Endothelial cell of umbilical vein (primary cell): ENCODE measurements at regions not wholly inside any gene's neighbourhood (a gene's known extent, or its start where the extent isn't known, plus 50 kb on each side); places are given as distances from the start of the nearest gene placed in this dataset.
"Not testable (repeated sequence)": the region's sequence is repeated elsewhere in the genome, so short reads cannot be mapped to it uniquely, and the experiment has no call there.

Experiments used
- EZH2 ChIP-seq: IDR thresholded peaks from 2 replicates; pipeline ENCODE4 v1.6.1; 2012; ENCODE audit warnings: borderline replicate concordance, low read depth, mild to moderate bottlenecking, moderate library complexity, low read length, inconsistent platforms; ENCODE audit not compliant: severe bottlenecking
- FOS ChIP-seq: IDR thresholded peaks from 2 replicates; pipeline ENCODE4 v1.6.1; 2011; ENCODE audit warnings: mild to moderate bottlenecking, low read length, moderate library complexity, borderline replicate concordance; ENCODE audit not compliant: insufficient read depth
- GATA2 ChIP-seq: IDR thresholded peaks from 2 replicates; pipeline ENCODE4 v1.7.0; 2011; ENCODE audit warnings: low read depth, mild to moderate bottlenecking, moderate library complexity, mixed read lengths, low read length; ENCODE audit not compliant: insufficient read length, insufficient read depth
- JUN ChIP-seq: IDR thresholded peaks from 2 replicates; pipeline ENCODE4 v1.6.1; 2011; ENCODE audit warnings: borderline replicate concordance, low read depth; ENCODE audit not compliant: insufficient read length, insufficient read depth
- MYC ChIP-seq: IDR thresholded peaks from one replicate; pipeline ENCODE4 v1.6.1; 2011; ENCODE audit warnings: mild to moderate bottlenecking, low read depth, low read length
- POLR2A ChIP-seq: IDR thresholded peaks from 2 replicates; pipeline ENCODE4 v1.6.1; 2012; ENCODE audit warnings: low read depth, mild to moderate bottlenecking, control low read depth, low read length
- POLR2AphosphoS5 ChIP-seq: IDR thresholded peaks from 2 replicates; pipeline ENCODE4 v1.6.1; 2012; ENCODE audit warnings: low read depth, mild to moderate bottlenecking, control low read depth, low read length, moderate library complexity; ENCODE audit not compliant: insufficient read depth
- TF ChIP-seq, protein P1 (sequence below), 2 donors: IDR thresholded peaks; 1 replicate in 1 of 2; 2 replicates in 1 of 2; pipeline ENCODE4 v1.5.1; 2011; ENCODE audit warnings: low read length in 2 of 2, mild to moderate bottlenecking in 2 of 2, moderate library complexity in 2 of 2, control low read depth in 1 of 2, inconsistent platforms in 1 of 2, low read depth in 1 of 2; ENCODE audit not compliant: insufficient read depth in 1 of 2; ENCODE audit errors: extremely low read depth in 1 of 2
- TF ChIP-seq, protein P2 (sequence below): IDR thresholded peaks from 2 replicates; pipeline ENCODE4 v1.6.1; 2011; ENCODE audit not compliant: insufficient read depth, insufficient read length

DNA sequence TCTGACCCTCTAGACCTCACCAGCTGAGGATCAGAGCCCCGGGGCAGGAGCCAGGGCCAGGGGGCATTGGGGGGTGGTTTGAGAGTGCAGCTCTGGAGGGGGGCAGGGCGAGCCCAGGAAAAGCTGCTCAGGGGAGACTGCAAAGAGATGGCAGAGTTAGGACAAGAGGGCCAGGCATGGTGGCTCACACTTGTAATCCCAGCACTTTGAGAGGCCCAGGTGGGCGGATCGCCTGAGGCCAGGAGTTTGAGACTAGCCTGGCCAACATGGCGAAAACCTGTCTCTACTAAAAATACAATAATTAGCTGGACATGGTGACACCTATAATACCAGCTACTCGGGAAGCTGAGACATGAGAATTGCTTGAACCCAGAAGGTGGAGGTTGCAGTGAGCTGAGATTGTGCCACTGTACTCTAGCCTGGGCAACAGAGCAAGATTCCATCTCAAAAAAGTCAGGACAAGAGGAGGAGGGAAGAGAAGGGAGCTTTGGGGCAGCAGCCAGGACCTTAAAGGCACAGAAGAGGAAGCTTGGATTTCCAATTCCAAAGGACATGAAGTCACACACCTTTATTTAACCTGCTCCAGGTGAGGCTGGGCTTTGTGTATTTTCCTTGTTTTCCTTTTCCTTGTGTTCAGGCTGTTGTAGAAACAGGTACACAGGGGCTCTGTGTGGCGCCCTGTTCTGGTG lies 180.5 kb upstream of the OSBPL11 start:
- TF ChIP-seq JUN, EZH2, POLR2A, POLR2AphosphoS5, FOS, GATA2, MYC: not testable (repeated sequence)
- TF ChIP-seq, protein P1, sequence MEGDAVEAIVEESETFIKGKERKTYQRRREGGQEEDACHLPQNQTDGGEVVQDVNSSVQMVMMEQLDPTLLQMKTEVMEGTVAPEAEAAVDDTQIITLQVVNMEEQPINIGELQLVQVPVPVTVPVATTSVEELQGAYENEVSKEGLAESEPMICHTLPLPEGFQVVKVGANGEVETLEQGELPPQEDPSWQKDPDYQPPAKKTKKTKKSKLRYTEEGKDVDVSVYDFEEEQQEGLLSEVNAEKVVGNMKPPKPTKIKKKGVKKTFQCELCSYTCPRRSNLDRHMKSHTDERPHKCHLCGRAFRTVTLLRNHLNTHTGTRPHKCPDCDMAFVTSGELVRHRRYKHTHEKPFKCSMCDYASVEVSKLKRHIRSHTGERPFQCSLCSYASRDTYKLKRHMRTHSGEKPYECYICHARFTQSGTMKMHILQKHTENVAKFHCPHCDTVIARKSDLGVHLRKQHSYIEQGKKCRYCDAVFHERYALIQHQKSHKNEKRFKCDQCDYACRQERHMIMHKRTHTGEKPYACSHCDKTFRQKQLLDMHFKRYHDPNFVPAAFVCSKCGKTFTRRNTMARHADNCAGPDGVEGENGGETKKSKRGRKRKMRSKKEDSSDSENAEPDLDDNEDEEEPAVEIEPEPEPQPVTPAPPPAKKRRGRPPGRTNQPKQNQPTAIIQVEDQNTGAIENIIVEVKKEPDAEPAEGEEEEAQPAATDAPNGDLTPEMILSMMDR (IDR thresholded peaks at IDR 0.05; ENCODE audit: extremely low read depth in 1 of 2, insufficient read depth in 1 of 2, low read depth in 1 of 2, low read length in 2 of 2), result not testable (repeated sequence)
- TF ChIP-seq, protein P2, sequence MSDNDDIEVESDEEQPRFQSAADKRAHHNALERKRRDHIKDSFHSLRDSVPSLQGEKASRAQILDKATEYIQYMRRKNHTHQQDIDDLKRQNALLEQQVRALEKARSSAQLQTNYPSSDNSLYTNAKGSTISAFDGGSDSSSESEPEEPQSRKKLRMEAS, result not testable (repeated sequence)
